HG02884 (cell line): ENCODE measurements at regions not wholly inside any gene's neighbourhood (a gene's known extent, or its start where the extent isn't known, plus 50 kb on each side); places are given as distances from the start of the nearest gene placed in this dataset.
"Not testable (repeated sequence)": the region's sequence is repeated elsewhere in the genome, so short reads cannot be mapped to it uniquely, and the experiment has no call there.

Source experiments
- ATAC-seq: cut with Tn5 transposase; IDR thresholded peaks from one replicate; pipeline ENCODE4 v1.9.1; 2021; ENCODE audit warnings: mild to moderate bottlenecking, moderate library complexity; ENCODE audit not compliant: unreplicated experiment

- ATAC-seq: no peak
Observed at GRCh38 chr17:56688151-56688550, 94.7 kb downstream of the NOG start.

- no peak for ATAC-seq
Observed at GRCh38 chr17:56690441-56691291, 97.2 kb downstream of the NOG start.

DNA sequence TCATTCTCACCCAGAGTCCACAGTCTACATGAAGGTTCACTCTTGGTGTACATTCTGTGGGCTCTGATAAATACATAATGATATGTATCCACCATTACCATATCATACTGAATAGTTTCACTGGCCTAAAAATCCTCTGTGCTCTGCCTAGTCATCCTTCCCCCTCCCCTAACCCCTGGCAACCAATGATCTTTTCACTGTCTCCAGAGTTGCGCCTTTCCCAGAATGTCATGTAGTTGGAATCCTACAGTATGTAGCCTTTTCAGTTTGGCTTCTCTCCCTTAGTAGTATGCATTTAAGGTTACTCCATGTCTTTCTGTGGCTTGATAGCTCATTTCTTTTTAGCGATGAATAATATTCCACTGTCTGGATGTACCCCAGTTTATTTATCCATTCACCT is 101.3 kb downstream of the NOG start:
- ATAC-seq: no peak

DNA sequence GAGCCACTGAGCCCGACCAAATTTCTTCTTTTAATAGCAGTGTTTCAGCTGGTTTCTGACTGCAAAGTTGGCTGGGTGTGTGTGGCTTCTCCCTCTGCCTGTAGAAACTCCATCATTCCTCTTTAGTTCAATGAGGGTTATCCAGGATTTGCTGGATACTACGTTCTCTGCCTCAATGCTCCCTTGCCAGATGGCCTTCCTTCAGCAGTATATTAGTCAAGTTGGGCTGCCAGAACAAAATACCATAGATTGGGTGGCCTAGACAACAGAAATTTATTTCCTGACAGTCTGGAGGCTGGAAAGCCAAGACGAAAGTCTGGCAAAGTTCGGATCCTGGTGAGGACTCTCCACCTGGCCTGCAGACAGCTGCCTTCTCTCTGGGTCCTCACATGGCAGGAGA is 103.7 kb downstream of the NOG start:
- no peak for ATAC-seq

- ATAC-seq: no peak
Observed at GRCh38 chr17:56699186-56699894, 105.8 kb downstream of the NOG start.

- no peak for ATAC-seq
Observed at GRCh38 chr17:56700919-56701420, 107.5 kb downstream of the NOG start.

DNA sequence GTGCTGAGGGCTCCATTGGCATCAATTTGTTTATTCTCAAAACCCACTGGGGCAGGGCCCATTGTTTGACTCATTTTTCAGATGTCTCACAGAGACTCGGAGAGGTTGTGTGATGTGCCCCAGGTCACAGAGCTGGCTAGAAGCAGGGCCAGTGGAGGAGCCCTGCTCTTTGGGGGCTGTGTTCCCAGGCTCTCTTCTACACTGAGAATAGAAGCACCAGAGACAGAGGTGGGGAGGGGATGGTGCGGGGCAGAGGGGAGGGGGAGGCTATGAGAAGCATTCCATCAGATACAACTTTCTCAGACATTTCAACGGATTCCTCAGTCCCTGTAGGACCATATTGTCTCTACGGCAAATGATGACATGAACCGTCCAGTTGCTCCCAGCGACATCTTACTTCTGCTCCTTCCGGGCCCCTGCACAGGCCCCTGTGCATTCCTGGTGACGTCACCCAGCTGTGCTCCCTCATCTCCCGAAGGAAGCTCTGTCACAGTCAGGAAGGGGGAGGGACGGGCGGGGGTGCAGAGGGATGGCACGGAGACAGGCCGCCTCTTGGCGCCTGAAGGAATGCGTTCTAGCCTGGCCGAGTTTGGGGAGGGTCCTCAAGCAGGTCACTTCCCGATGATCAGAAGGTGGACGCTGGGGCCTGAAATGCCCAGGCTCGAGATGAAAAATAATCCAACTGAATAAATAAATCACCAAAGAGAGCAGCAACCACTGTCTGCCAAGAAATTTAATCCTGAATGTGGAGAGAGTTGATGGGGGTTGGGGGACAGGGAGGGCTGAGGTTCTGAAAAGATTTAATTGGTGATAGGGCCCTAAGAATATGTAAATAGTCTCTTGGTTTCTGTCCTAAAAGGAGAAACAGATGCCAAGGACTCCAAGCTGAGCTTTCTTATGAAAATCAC is 114.1 kb downstream of the NOG start:
- ATAC-seq: no peak

GRCh38 chr17:56708220-56708558 is 114.7 kb downstream of the NOG start:
- no peak for ATAC-seq

- no peak for ATAC-seq
Observed at GRCh38 chr17:56708670-56709410, 115.3 kb downstream of the NOG start.

DNA sequence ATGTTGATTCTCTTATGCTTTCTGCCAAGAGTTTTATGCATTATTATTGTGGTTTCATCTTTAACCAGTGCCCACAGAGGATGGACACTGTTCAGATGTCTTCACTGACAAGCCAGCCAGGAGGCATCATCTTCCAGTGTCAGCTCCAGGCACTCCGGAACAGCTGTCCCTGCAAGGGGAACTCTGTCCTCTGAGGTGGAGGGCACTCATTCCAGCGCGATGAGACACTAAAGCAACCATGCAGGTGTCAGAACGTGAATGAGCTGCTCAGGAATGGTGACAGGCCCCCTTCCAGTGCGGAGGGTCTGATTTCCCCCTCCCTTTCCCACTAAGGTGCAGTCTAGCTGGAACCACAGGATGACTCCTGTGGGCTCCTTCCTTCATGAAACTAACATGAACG is 117.5 kb downstream of the NOG start:
- no peak for ATAC-seq

GRCh38 chr17:56715613-56716357 is 117.9 kb downstream of the C17orf67 start:
- peak; percentile 95 for ATAC-seq

GRCh38 chr17:56717471-56717870 is 116.2 kb downstream of the C17orf67 start:
- no peak for ATAC-seq

GRCh38 chr17:56718515-56718914 is 115.2 kb downstream of the C17orf67 start:
- ATAC-seq: no peak

DNA sequence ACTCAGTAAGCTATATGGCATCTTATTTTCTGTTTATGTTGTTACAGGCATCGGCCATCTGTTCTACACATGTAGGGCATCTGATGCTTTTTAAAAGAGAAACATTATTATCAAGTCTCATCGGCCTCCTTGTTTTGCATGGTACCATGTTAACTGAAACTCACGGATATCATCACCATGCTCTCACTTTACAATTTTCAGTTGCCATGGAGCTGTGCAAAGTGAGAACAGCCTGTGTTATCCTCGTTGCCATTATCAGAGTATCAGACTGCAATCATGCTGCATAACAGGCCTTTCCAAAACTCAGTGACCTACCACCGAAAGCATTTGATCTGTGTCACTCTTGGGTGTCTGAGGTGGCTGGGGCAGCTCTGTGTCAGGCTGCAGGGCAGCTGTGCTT is 110.3 kb downstream of the C17orf67 start:
- no peak for ATAC-seq

DNA sequence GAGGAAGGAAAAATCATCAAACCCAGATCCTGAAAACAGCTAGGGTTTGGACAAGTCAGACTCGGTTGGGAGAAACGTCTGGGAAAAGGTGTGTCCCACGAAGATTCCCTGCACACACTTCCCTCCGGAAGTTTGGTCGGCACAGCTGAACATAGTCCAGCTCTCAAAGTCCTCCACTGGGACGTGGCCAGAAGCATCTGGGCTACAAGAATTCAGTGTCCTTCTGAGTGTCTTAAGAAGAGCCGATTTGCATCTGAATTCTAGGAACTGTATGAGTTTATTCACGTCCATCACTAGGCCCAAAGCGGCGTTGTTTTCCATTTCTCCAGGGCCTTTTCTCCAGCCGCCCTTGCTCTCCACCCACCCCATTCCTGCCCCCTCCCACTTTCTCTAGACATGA is 109.1 kb downstream of the C17orf67 start:
- ATAC-seq: no peak

GRCh38 chr17:56725144-56725543 is 108.6 kb downstream of the C17orf67 start:
- ATAC-seq: no peak

DNA sequence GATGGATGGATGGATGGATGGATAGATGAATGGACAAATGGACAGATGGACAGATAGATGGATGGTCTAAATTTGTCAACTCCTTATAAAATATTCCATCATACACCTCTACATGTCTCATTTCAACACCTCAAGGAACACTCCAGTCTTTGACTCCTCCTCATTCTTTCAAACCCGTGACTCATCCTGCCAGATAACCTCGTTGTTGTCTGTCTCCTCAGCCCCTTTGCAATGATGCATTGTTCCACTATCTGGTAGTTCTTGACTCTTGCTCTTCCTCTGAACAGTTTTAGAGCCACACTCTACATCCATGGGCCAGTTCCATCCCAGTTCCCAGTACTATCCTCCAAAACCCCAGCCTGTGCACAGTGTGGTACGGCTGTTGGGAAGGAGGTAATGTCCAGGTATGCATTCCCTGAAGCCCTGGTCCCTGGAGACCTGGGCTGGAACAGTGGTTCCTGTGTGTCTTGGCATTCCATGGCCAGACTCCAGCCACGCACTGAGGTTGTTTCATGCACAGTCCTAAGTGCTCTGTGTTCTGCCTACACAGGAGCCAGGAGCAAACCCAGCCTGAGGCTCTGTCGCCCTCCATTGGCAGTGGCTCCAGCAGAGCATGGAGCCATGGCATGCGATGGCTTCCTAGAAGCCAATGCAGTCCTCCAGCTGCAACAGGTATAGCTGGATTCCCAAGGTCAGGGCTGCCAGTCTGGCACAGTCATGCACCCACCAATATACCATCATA is 105.7 kb downstream of the C17orf67 start:
- no peak for ATAC-seq

DNA sequence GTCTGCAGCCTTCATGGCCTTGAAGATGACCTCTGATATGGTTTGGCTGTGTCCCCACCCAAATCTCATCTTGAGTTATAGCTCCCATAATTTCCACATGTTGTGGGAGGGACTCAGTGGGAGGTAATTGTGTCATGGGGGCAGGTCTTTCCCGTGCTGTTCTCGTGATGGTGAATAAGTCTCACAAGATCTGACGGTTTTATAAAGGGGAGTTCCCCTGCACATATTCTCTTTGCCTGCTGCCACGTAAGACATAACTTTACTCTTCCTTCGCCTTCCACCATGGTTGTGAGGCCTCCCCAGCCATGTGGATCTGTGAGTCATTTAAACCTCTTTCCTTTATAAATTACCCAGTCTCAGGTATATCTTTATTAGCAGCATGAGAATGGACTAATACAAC is 102.6 kb downstream of the C17orf67 start:
- not testable (repeated sequence) for ATAC-seq

DNA sequence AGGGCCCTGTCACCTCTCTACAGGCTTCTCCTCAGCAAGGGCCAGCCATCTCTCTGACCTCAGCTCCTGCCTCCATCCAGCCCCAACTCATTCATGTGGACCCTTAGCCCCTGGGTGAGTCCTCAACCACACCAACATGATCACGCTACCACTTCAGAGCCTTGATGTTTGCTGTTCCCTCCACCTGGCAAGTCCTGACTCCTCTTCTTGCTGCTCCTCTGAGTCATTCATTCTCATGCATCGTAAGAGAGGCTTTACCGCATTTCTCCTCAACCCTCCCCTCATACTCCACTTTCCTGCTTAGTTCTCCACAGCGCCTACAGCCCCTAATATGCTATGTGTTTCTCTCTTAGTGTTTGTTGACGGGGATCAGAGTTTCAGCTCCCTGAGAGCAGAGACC is 99.9 kb downstream of the C17orf67 start:
- ATAC-seq: no peak
